HG03571 (cell line): ENCODE measurements at regions not wholly inside any gene's neighbourhood (a gene's known extent, or its start where the extent isn't known, plus 50 kb on each side); places are given as distances from the start of the nearest gene placed in this dataset.

Source experiments
- ATAC-seq: cut with Tn5 transposase; IDR thresholded peaks from one replicate; pipeline ENCODE4 v1.9.1; 2021; ENCODE audit not compliant: unreplicated experiment

DNA sequence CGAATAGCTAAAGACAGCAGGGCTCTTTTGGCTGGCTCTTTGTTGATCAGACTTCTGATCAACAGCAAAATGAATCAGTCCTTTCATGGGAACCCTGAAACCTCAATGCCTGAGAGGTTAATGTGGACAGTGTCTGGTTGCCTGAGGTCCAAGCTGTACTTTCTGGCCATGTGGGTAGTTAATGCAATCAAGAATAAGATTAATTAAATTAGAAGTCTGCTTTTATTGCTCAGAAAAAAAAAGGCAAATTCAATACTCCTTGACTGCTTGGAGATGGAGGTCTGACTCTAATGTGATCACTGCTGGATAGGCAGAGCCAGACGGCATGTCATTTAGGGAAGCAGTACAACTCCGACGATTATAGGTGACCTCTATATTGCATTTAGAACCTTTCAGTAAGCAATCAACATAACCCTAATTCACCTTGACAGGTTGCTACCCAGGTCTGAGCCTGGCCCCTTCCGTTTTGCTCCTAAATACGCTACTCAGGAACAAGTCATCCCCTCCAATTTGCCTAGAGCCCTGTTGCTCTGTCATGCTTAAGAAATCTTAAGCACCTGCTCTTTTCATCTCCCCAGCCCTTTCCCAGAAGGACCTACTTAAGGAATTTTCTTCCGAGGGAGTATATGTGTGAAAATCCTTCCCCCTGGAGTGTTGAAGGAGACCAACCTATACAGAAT lies 370.0 kb upstream of the SPTLC3 start:
- no peak for ATAC-seq

DNA sequence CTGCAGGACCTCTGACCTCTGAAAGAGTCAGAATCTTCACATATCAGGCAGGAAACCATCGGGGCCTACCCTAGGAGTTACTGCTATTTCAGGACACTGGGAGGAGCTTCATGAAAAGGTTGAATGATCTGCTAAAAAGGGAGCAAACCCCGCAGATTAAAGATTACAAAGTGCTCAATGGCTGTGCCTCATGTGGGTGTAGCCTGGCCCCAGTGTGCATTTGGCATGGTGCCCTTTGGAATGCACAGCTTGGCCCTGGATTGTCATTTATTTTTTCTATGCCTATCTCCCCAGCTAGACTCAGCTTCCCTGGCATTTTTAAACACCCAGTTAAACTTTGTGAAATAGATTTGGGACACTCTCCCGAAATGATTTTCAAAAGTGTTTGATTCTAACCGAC lies 368.5 kb upstream of the SPTLC3 start:
- no peak for ATAC-seq

DNA sequence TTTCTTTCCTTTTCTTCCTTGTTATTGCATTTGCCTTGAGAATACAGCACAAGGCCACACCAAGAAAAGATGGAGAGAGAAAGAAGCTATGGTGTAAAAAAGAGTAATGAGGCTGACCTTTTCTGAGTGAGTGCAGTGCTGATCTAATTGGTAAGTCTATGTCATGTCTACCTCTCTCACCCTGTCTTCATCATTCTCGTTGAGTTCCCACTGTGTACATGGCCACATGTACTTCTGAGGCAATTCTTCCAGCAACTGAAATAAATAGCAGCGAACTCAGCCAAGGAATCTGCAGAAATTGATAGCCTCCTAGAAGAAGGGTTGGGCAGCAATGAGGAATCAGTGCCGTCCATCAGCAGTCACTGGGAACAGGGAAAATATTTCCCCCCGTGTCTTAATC lies 367.2 kb upstream of the SPTLC3 start:
- ATAC-seq = no peak

DNA sequence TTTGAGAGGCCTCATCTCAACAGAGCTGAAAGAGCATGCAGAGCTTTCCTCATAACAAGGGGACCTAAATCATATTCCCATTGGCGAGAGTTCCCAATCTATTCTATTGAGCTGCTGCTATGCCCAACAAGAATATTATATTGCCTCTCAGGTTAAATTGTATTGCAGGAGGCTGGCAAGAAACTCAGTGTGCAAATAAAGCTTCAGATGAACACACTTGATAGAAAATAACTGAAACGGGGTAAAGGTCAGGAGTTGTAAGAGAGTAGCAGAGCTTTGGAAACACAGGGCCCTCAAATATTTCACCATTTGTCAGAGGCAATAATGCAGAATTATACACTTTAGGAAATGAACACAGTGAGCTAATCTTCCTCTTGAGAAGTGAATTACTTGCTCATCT lies 364.3 kb upstream of the SPTLC3 start:
- ATAC-seq = no peak

DNA sequence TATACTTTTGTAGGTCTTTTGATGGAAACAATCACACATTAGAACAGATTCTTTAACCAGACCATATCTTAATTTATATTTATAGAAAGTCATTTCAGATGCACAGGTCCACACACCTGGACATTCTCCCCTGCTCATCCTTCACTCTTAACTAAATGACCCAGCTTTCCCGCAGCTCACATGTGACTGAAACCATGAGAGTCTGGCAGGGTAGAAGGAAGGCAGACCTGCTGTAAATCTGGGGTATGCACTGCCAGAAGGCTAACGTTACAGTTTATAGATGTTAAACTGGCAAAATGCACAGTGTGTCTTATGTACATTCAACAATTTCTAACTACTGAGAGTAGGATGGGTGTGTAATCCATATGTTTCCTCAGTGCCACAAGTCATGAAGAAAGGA lies 359.5 kb upstream of the SPTLC3 start:
- no peak for ATAC-seq

DNA sequence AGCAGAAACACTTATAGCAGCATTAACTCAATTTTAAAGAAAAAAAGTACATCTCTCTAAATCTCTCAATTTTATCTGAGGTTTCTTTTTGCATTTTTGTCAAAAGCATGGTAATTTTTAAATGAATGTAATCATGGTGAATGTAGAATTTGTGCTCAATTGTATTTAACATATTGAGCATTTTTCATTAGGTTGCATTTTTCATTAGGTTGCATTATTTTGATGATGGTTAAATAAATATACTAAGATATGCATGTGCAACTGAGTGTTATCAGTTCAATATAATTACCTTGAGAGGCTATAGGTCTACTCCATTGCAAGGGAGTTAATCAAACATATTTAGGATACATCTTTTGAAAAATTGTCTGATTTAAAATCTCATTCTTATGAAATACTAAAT lies 355.1 kb upstream of the SPTLC3 start:
- no peak for ATAC-seq

DNA sequence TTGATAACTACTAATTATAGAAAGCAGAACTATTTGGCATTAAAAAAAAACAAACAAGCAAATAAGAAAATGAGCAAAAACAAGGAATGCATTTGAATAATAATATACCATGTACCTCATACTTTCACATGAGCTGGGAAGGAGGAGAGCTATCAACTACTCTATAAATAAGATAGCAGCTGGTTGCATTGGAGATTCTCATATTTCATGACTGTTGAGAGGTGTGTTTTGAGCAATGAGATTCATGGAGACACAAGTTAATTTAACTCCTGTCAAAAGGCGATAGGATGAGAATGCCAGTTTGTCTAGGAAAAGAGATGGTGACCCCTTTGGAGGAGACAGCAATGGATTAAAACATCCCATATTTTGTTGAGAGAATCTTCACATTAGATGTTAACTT lies 348.8 kb upstream of the SPTLC3 start:
- ATAC-seq = no peak

DNA sequence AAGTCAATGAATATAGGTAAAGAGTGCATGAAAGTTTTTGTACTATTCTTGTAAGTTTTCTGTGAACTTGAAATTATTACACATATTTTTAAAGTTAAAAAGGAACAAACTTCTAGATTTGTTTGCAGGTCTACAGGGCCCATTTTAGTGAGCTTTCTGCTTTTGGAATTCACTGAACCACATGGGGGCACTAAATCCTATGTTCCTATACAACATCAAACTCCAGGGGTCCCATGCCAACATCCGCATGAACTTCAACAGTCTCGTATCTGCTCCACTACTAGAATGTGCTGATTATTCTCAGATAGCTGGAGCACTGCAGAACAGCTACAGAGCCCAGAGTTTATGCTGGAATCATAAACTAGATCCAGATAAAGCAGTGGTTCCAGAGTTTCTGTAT lies 347.9 kb upstream of the SPTLC3 start:
- no peak for ATAC-seq

DNA sequence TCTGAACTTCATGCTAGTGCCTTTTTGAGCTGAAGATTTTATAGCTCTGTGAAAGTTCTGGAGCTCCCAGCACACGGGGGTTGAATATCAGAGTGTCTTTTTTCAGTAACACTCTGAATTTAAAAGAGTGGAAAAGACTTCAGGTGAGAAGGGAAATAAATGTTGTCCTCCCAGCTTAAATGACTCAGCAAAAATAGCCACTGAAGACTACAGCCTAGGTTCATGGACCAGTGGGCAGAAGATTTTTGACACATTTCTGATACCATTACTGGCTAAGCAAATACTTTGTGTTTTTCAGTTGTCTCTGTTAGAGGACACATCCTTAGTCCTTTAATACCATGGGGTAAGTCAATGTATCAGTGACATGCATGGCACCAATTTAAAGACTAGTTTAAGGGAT lies 338.5 kb upstream of the SPTLC3 start:
- ATAC-seq = no peak

DNA sequence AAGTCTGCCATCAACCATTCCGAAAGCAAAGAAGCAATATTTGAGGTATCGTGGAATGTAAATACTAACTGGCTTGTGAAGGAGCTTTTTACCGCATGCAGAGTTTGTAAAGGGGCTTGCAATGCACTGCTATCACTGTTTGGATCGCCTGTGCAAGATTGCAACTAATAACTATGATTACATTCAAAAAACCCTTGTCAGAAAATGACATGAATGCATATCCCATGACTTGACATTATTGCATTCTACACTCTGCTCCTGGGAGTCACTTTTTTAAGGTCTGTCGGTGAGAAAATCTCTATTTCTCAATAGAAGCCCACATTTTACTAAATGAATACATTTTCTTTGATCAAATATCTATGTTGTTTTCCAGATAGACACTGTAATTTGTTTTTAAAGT lies 335.4 kb upstream of the SPTLC3 start:
- ATAC-seq = no peak

DNA sequence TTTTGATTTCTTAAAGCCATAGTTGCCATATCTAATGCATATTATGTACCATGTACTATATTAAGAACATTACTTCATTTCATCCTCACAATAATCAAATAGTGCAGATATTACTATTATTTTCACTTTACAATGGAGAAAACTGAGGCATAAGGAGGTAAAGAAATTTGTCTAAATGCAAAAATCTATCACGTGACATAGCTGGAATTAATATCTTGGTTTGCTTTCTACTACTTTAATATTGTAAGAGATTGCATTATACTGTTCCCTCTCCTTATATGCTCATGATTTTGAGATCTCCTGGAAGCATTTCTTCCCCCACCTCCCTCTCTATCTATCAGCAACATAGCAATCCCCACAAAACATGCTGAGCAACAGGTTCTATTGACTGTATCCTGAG lies 330.8 kb upstream of the SPTLC3 start:
- ATAC-seq = no peak

DNA sequence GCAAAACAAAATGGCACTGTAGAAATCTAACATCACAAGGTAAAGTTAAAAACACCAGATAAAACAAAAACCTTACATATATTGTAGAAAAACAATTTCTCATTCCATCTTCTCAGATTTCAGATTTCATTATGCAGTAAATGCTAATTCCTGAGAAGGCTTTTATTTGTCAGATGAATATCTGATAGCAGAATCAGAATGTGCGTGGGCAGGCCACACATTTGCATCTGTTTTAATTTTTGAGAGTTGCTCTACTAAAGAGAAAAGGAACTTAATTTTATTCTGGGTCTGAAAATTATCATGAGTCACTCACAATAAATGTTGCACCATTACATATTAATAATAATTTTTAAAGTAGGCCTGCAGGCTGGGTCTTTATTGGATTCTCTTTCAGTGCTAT lies 329.3 kb upstream of the SPTLC3 start:
- no peak for ATAC-seq

DNA sequence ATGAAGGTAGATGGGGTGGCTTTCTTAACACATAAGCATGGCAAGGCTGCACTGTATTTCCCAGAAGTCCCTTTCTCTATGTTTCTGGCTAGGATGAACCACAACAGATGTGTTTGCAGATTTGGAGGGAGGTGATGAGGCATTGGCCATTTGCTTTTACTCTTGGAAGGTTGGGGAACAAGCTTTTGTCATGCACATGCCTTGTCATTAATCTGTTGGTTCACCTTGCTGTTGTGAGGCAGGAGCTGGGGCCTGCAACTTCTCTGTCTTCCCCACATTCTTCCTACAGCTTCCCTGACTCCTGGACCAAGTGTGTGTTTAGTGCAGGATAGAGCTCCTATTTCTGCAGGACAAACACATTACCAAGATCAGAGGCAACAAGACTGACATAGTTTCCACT lies 326.2 kb upstream of the SPTLC3 start:
- ATAC-seq = no peak

DNA sequence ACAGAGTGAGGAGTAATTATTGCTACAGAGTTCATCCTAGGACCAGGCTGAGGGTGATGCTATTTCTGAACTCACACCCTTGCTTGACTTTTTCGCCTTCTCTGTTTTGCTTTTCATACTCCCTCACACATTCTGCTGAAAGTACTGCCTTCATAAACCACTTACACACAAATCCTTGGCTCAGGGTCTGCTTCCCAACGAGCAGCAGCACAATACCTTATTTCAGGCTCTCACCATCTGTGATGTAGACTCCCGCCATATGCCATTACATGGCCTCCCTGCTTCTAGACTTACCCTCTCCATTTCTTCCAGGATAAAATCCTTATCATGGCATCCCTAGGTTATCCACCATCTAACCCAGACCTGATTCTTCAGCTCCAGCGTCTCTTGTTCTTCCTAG lies 321.3 kb upstream of the SPTLC3 start:
- ATAC-seq = no peak

DNA sequence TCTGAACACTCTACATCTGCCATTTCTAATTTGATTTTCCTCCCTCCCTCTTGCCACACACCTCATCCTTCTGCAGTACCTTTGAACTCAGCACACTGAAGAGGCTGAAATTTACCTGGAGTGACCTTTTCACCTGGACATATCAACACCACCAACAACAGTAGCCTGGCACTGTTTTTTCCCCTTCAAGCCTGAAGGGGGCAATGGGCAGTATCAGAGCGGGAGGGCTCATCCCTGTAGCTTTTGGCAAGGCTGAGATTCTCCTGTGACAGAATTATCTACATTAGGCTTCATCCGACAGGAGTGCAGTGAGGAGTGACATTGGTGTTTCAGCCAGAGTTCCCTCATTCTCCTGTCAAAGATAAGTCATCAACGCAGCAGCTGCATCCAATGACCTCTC lies 312.8 kb upstream of the SPTLC3 start:
- ATAC-seq = no peak

DNA sequence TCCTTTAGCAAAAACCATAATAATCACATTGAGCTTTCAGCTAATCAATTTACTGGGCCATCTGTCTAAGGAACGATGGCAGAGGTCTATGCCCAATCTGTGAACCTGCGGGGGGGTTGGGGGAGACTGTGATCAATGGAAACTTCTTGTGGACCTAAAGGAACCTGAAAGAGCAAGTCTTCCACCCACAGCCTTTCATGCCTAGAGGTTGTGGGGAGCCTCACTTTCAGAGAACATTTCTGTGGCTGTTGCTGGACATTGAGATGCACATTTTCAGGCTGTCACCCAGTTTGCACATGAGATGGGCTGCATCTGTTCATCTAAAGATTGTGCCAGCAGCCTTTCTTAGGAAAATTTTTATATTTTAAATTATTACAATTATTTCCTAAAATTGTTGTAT lies 310.0 kb upstream of the SPTLC3 start:
- ATAC-seq = no peak

DNA sequence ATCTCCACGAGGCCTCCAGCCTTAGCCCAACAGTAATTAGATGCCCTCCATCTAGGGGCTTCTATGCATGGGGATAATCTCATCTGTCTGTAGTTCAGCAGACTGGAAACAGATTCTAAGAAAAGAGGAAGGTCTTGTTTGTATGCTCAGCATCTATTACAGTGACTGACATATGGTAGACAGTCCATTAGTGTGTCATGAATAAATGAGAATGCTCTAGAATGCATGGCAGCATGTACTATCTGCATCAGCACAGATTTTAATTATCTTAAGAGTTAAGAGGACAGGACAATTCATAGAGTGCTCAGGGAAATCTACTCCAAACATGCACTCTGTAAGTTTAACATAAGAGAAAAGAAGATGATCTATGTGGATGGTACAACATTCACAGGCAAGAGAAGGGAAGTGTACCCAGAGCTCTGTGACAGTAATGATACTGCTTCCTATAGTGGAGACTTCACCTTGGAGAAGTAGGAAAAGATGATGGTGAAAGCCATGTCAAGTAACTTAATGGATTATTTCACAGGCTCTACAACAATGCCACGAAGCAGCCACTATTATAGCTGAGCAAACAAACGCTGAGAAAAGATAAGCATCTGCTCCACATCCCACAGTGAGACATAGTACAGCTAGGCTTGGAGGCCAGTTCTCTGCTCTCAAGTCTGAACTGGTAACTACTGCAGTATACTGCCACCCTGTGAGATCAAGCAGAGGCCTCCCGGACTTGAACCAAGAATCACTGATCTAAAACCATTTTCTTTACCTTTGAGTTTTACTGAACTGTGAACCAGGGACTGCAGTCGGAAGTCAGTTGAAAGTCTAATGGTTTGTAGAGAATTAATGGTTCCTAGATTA lies 309.2 kb upstream of the SPTLC3 start:
- no peak for ATAC-seq

DNA sequence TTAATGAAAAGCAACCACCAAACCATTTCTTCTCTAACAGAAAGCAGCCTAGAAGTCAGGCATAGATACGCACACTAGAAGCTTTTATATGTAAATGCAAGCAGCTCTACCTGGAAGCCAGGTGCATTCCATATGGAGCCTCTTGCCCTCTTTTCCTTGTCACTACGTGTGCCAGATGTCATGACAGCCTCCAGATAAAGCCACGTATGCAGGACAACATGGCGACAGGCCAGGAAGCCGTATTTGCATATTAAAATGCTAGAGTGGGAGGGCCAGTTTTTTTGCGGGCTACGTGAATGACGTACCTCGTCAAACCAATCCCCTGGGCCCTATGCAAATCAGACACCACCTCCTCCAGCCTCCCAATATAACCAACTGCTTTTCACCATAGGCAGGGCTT lies 308.1 kb upstream of the SPTLC3 start:
- no peak for ATAC-seq

DNA sequence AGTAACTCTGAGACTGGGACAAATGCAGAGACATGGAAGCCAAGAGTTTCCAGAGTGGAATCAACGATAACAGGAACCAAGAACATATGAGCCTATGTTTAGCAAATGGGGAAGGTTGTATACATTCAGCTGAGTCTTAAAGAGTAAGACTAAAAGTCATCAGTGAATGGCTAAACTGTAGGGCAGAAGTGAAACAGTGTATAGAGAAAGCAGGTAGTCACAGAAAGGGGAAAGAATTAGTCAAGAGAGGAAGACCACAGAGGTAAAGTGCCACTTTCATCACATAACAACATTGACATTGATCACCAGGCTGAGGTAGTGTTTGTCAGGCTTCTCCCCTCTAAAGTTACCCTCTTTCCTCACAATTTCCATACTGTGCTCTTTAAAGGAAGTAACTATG lies 306.5 kb upstream of the SPTLC3 start:
- no peak for ATAC-seq

DNA sequence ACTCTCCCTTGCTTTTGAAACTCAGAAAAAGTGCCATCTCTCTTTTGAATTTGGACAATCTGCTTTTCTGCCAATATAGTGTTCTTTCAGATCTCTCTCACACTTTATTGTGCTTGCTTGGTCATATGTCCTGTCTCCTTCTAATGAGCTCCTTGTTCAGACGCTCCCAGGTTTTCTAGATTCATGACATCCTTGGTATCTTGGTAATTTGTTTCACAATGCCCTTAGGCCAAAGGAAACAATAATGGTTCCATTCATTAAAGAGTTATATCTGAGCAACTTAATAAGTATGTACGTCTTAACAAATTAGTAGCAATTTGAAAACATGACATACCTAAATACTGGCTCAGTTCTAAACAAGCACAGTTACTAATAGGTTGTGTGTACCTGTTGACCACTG lies 293.4 kb upstream of the SPTLC3 start:
- no peak for ATAC-seq

DNA sequence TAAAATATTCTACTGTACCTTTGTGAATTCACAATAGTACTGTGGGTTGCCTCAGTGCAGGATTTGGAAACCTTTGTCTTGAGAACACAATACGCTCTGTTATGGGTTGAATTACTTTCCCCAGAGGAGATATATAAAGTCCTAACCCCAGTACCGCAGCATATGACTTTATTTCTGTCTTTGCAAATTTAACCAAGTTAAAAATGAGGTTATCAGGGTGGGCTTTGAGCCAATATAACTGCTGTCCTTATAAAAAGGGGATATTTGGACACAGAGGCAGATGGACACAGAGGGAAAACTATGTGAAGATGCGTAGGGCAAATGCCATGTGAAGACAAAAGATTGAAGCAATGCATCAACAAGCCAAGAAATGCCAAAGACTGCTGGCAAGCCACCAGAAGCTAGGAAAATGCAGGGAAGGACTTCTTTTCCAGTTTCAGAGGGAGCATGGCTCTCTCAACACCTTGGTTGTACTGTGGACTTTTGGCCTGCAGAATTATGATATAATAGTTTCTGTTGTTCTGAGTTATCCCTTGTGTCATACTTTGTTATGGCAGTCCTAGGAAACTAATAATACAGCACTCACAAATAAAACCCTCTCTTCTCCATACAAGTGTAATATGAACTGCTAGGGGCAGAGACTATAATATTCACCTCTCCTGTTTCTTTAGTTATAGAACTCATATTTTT lies 292.6 kb upstream of the SPTLC3 start:
- no peak for ATAC-seq

DNA sequence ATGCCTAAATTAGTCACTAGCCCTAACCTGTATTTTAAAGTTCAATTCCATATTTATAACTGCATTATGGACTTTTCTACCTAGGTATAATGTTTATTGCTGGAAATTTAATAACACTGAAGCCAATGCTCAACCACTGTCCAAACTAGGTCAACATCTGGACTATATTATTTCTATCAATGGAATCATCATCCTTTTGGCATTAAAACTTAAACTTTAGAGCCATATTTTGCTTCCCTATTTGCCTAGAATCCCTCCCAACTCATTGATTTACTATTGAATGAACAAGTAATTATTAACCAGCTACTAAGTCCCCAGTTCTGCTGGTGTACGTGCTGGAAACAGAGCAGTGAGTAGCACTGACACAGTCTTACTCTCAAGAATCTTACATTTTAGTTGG lies 291.7 kb upstream of the SPTLC3 start:
- no peak for ATAC-seq
